Activated naive CD4-positive, alpha-beta T cell treated with anti-CD3 and anti-CD28 coated beads for 36 hours (primary cell): ENCODE measurements at regions not wholly inside any gene's neighbourhood (a gene's known extent, or its start where the extent isn't known, plus 50 kb on each side); places are given as distances from the start of the nearest gene placed in this dataset.

Experiments used
- CTCF ChIA-PET: fragments of 350-600 bp; sonication (Branson Sonifier 250); formaldehyde crosslinking; loops from one replicate; lab custom pipeline; 2021; ENCODE audit warnings: antibody characterized with exemption; lab: Charles Lee
- DNase-seq: peaks from one replicate; pipeline ENCODE4 v3.0.0-alpha.2; 2020
- H3K27ac Mint-ChIP-seq: one replicate; pipeline ENCODE4 v1.8.0; 2021; ENCODE audit warnings: mild to moderate bottlenecking, mixed read lengths
- H3K27me3 Mint-ChIP-seq: one replicate; pipeline ENCODE4 v1.8.0; 2021; ENCODE audit warnings: low read depth, mixed read lengths
- H3K36me3 Mint-ChIP-seq: one replicate; pipeline ENCODE4 v1.8.0; 2021; ENCODE audit warnings: low read depth, mixed read lengths
- H3K4me1 Mint-ChIP-seq: one replicate; pipeline ENCODE4 v1.8.0; 2021; ENCODE audit warnings: low read depth, mixed read lengths
- H3K4me3 Mint-ChIP-seq: one replicate; pipeline ENCODE4 v1.8.0; 2021; ENCODE audit warnings: mild to moderate bottlenecking, moderate library complexity, mixed read lengths
- H3K9me3 Mint-ChIP-seq: one replicate; pipeline ENCODE4 v1.8.0; 2021; ENCODE audit warnings: mixed read lengths
- intact Hi-C: fragments of 100-400 bp; cut with micrococcal nuclease; formaldehyde crosslinking; loops from one replicate; pipeline ENCODE4 v1.15.1; 2023

DNA sequence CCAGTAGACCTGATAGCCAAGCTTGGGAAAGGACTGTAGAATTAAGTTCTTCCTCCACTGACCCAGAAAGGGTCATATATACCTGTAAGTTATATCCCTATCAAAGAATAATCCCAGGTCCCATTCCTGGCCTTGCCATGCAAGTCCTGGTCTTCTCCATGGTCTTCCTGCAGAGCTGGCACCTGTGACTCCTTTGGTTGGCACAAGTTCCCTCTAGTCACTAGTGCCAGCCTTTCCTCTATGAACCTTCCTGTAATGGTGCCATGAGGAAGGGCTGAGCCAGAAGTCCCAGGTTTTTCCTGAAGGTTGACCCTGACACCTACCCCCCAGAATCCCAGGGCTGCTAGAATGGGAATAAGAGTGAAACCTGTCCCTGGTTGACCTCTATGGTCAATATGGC is 54.1 kb upstream of the UNC5B start:
- Mint-ChIP-seq H3K4me3 (no peak overlapping the region), H3K9me3 (no peaks in the 10 kb centered on the region), H3K27ac (no peak overlapping the region), H3K36me3 (no peaks in the 10 kb centered on the region), H3K4me1 (no peaks in the 10 kb centered on the region), H3K27me3 (no peaks in the 10 kb centered on the region)
- intact Hi-C loops: no loop called here
- DNase-seq: no peak
- CTCF ChIA-PET: no interaction called here

DNA sequence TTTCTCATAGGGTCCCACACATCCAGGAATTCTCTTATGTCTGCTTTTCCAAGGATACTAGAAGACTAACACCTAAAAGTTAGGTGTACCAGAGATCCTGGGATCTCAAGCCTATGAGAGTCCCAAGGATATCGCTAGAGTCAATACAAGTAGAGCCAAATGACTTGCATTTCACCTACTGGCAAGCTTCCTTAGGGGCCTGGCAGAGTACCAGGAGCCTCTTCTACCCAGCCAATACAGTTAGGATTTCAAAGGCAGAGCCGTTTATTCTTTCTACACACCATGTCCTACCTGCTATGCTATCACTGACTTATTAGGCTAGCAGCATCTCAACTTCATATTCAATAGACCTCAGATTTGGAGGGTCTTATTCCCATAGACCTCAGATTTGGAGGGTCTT is 53.5 kb upstream of the UNC5B start:
- no peaks in the 10 kb centered on the region for H3K4me1 Mint-ChIP-seq
- no peaks in the 10 kb centered on the region for H3K9me3 Mint-ChIP-seq
- no peak for DNase-seq
- intact Hi-C loops: no loop called here
- H3K4me3 Mint-ChIP-seq: no peak overlapping the region
- no peaks in the 10 kb centered on the region for H3K27me3 Mint-ChIP-seq
- no peak overlapping the region for H3K27ac Mint-ChIP-seq
- no peaks in the 10 kb centered on the region for H3K36me3 Mint-ChIP-seq
- CTCF ChIA-PET: no interaction called here

DNA sequence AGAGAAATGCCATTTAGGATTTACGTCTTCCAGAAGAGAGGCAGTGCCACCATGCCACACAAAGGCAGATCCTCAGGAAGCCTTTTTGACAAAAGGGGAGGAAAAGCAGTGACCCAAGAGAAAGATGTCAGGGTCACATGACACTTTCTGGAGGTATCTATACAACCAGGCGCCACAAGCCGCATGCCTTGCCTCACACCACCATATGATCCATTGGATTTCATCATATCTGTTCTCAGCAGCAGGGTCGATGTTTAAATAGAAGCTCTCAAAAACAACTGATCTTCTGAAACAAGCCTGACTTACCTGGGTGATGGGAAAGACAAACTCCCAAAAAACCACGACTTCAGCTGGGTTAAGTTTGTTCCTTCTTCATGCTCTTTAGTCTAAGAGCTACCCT is 52.5 kb upstream of the UNC5B start:
- intact Hi-C loops: no loop called here
- CTCF ChIA-PET: no interaction called here
- Mint-ChIP-seq H3K27ac (no peak overlapping the region), H3K4me1 (no peaks in the 10 kb centered on the region), H3K9me3 (no peaks in the 10 kb centered on the region), H3K27me3 (no peaks in the 10 kb centered on the region), H3K36me3 (no peaks in the 10 kb centered on the region), H3K4me3 (no peak overlapping the region)
- DNase-seq: no peak

DNA sequence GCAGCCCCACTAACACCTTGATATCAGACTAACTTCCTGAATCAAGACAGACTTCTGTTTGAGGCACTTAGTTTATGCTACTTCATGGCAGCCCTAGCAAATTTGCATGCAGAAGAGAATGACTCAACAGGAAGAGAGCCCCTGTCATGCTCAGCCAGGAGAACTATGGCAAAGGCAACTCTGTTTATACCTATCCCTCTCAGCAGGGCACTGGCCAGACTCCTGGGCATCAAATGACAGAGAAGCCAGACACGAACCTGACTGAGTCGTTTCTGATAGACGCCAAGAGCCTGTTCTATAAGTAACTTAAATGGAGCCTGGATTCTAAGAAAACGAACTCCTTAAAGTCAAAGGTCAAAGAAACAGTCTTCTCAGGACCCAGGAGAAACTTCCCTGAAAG is 50.9 kb upstream of the UNC5B start:
- Mint-ChIP-seq H3K36me3 (no peaks in the 10 kb centered on the region), H3K27ac (no peak overlapping the region), H3K27me3 (no peaks in the 10 kb centered on the region), H3K9me3 (no peaks in the 10 kb centered on the region), H3K4me1 (no peaks in the 10 kb centered on the region), H3K4me3 (no peak overlapping the region)
- intact Hi-C loops: no loop called here
- DNase-seq: peak; percentile 21
- CTCF ChIA-PET: no interaction called here
